ENCODE measurements at regions not wholly inside any gene's neighbourhood (a gene's known extent, or its start where the extent isn't known, plus 50 kb on each side); places are given as distances from the start of the nearest gene placed in this dataset.
"Not testable (repeated sequence)": the region's sequence is repeated elsewhere in the genome, so short reads cannot be mapped to it uniquely, and the experiment has no call there.

DNA sequence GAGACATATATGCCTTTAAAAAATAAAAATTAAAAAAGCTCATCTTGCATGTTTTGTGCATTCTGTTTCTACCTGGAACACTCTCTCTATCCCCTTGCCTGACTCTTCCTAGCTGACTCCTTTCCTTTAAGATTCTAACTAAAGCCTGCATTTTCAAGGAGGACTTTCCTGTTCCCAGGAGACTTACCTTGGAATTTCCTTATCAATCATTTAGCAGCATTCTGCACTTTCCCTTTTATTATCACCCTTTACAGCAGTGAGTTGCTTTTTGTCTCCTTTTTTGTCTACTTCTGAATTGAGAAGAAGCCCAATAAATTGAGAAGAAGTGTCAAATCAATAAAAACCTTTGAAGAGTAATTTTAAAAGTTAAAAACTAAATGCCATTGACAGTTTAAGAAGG, 142.2 kb upstream of the TMEM196 start:
- Mint-ChIP-seq H3K4me1 (ENCODE audit: low read depth) (no peaks in the 10 kb centered on the region), H3K9me3 (no peaks in the 10 kb centered on the region), H3K27me3 (ENCODE audit: low read depth) (no peaks in the 10 kb centered on the region), H3K36me3 (ENCODE audit: insufficient read depth) (no peaks in the 10 kb centered on the region), H3K4me3 (no peak overlapping the region)
- DNase-seq: no peak
- ATAC-seq: no peak

DNA sequence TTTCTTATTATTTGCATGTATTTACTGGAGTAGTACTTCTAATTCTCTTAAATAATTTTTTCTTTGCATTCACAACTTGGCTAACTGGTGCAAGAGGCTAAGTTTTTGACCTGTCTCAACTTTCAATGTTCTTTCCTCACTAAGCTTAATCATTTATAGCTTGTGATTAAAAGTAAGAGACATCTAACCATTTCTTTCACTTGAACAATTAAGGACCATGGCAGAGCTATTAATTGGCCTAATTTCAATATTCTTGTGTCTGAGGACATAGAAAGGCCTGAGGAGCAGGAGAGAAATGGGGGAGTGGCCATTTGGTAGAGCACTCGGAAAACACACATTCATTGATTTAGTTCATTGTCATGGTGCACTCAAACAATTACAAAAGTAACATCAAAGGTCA, 141.4 kb upstream of the TMEM196 start:
- DNase-seq (no peak), ATAC-seq (no peak)
- Mint-ChIP-seq H3K4me3 (no peak overlapping the region), H3K4me1 (ENCODE audit: low read depth) (no peaks in the 10 kb centered on the region), H3K27me3 (ENCODE audit: low read depth) (no peaks in the 10 kb centered on the region), H3K9me3 (no peaks in the 10 kb centered on the region), H3K36me3 (ENCODE audit: insufficient read depth) (no peaks in the 10 kb centered on the region)

DNA sequence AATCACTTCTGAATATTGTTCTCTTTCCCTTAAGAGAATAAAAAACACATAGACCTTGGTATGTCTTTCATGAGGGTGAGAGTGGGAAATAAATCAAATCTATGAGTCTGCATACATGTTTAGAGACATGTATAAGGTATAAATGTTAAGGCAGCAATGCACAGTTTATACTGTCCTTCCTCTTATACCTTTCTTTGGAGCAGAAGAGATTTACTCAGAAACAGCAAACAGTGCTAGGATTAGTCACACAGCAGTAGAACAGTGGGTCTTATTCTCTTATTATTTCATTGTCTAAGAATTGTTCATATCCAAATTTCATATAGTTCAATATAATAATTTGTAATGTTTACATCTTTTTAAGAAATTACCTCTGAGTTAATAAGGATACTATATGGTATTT, 126.7 kb upstream of the TMEM196 start:
- DNase-seq (no peak), ATAC-seq (no peak)
- peaks cover 9% of the 10 kb centered on the region for H3K9me3 Mint-ChIP-seq
- no peak overlapping the region for H3K4me3 Mint-ChIP-seq
- no peaks in the 10 kb centered on the region for H3K4me1 Mint-ChIP-seq (ENCODE audit: low read depth)
- no peaks in the 10 kb centered on the region for H3K27me3 Mint-ChIP-seq (ENCODE audit: low read depth)
- no peaks in the 10 kb centered on the region for H3K36me3 Mint-ChIP-seq (ENCODE audit: insufficient read depth)

DNA sequence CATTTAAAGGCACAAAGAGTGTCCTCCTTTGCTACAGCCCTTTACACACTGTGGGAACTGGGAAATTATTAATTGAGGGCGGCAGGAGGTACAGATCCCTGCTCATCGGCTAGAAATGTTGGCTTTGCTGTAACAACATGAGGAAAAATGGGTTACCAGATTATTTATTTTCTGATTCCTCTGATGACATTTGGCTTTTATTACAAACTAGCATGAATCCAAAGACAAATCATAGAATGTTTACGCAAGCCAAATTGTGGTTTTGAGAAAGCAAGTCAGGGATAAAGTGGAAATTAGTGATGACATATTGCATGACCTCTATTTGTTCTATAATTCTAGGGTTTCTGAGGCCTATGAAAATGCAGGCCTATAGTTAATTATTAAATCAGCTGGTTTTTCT, 126.1 kb upstream of the TMEM196 start:
- Mint-ChIP-seq H3K4me3 (no peak overlapping the region), H3K4me1 (ENCODE audit: low read depth) (no peaks in the 10 kb centered on the region), H3K27me3 (ENCODE audit: low read depth) (no peaks in the 10 kb centered on the region), H3K9me3 (peaks cover 9% of the 10 kb centered on the region), H3K36me3 (ENCODE audit: insufficient read depth) (no peaks in the 10 kb centered on the region)
- DNase-seq: no peak
- ATAC-seq: no peak

DNA sequence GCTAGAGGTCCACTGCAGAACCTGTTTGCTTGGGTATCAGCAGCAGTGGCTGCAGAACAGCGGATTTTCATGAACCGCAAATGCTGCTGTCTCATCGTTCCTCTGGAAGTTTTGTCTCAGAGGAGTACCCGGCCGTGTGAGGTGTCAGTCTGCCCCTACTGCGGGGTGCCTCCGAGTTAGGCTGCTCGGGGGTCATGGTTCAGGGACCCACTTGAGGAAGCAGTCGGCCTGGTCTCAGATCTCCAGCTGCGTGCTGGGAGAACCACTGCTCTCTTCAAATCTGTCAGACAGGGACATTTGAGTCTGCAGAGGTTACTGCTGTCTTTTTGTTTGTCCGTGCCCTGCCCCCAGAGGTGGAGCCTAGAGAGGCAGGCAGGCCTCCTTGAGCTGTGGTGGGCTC, 109.5 kb upstream of the TMEM196 start:
- not testable (repeated sequence) for H3K4me3 Mint-ChIP-seq; H3K27me3 Mint-ChIP-seq (ENCODE audit: low read depth); DNase-seq; H3K4me1 Mint-ChIP-seq (ENCODE audit: low read depth); ATAC-seq; H3K36me3 Mint-ChIP-seq (ENCODE audit: insufficient read depth)
- H3K9me3 Mint-ChIP-seq: peaks cover 17% of the 10 kb centered on the region

DNA sequence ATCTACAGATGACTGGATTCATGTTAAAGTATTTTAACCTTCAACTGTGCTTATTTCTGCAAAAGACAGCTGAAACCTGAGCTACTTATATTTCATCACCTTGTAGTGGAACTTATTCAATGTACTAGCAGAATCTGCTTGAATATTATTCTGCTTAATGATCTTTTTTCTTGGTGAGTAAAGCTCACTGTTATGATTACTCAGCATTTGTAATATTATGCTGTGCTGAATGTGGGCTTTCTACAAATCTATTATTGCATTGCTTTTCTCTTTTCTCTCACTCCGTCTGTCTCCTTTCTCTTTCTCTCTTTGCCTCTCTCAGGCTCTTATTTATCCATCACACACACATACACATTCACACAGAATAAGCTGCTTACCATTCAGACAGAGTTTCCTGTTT, 98.7 kb upstream of the TMEM196 start:
- Mint-ChIP-seq H3K4me1 (ENCODE audit: low read depth) (no peaks in the 10 kb centered on the region), H3K27me3 (ENCODE audit: low read depth) (no peaks in the 10 kb centered on the region), H3K36me3 (ENCODE audit: insufficient read depth) (no peaks in the 10 kb centered on the region), H3K4me3 (no peak overlapping the region), H3K9me3 (peaks cover 5% of the 10 kb centered on the region)
- DNase-seq (no peak), ATAC-seq (no peak)

DNA sequence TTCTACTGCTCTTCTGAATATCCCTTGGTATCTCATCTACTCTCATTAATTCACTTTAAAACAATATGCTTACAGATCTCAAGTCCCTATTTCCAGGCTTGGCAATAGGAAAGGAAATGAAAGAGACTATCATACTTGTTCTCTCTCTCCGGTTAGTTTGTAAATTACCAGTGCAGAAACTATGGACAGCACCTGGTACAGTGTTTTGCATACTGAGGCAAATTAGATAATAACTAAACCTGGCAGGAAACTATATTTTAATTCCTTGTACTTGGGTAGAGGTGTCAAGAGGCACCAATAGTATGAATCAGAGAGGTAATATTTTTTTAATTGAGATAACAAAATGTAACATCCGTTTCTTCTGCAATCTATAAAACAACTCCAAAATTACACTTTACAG, 97.7 kb upstream of the TMEM196 start:
- no peaks in the 10 kb centered on the region for H3K27me3 Mint-ChIP-seq (ENCODE audit: low read depth)
- peaks cover 5% of the 10 kb centered on the region for H3K9me3 Mint-ChIP-seq
- H3K4me1 Mint-ChIP-seq (ENCODE audit: low read depth): no peaks in the 10 kb centered on the region
- H3K36me3 Mint-ChIP-seq (ENCODE audit: insufficient read depth): no peaks in the 10 kb centered on the region
- DNase-seq: no peak
- H3K4me3 Mint-ChIP-seq: no peak overlapping the region
- no peak for ATAC-seq

DNA sequence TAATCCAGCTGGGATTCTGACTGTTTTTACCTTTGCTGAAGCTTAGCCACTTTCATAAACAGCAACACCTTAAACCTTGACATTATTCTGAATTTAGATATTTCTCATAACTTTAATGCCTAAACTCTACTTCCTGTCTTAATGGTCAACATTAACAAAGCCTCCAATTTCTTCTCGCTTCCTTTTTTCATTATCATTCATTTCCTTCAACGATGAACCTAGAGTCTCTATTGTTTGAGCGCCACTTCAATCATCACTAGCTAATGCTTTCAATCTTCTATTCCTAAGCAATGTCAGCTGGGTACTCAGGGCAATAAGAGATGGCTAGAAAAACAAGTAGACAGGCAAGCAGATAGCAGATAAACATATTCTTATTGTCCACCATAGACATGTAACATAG, 96.6 kb upstream of the TMEM196 start:
- ATAC-seq (no peak), DNase-seq (no peak)
- H3K9me3 Mint-ChIP-seq: peaks cover 5% of the 10 kb centered on the region
- no peaks in the 10 kb centered on the region for H3K27me3 Mint-ChIP-seq (ENCODE audit: low read depth)
- no peaks in the 10 kb centered on the region for H3K36me3 Mint-ChIP-seq (ENCODE audit: insufficient read depth)
- no peaks in the 10 kb centered on the region for H3K4me1 Mint-ChIP-seq (ENCODE audit: low read depth)
- no peak overlapping the region for H3K4me3 Mint-ChIP-seq

DNA sequence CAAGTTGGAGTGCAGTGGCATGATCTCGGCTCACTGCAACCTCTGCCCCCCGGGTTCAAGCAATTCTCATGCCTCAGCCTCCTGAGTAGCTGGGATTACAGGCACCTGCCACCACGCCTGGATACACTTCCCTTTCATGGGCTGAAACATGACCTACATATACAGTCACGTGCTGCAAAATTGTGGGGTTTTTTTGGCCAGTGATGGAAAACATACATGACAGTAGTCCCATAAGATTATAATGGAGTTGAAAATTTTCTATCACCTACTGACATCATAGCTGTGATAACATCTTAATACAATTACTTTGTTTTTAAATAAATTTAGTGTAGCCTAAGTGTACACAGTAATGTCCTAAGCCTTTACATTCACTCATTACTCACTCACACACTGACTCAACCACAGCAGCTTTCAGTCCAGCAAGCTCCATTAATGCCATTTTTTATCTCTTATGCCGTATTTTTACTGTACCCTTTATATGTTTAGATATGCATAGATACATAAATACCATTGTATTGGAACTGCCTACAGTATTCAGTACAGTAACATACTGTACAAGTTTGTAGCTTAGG, 79.9 kb upstream of the TMEM196 start:
- Mint-ChIP-seq H3K4me3 (no peak overlapping the region), H3K4me1 (ENCODE audit: low read depth) (no peaks in the 10 kb centered on the region), H3K9me3 (peaks cover 3% of the 10 kb centered on the region), H3K36me3 (ENCODE audit: insufficient read depth) (no peaks in the 10 kb centered on the region), H3K27me3 (ENCODE audit: low read depth) (no peaks in the 10 kb centered on the region)
- no peak for ATAC-seq
- no peak for DNase-seq

DNA sequence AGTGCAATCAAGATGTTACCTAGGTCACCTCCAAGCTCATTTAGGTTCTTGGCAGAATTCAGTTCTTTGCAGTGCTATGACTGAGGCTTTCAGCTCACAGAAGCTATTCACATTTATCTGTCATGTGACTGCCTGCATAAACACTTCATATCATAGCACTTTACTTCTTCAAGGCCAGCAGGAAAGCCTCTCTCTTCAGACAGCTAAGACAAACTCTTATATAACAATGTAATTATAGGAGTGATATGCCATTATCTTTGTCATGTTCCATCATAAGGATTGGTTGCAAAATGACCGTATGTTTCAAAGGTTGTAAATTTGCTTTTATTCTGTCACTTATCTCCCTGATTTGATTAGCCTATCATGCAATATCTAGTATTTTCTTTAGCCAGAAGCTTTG, 78.8 kb upstream of the TMEM196 start:
- H3K4me1 Mint-ChIP-seq (ENCODE audit: low read depth): no peaks in the 10 kb centered on the region
- H3K27me3 Mint-ChIP-seq (ENCODE audit: low read depth): no peaks in the 10 kb centered on the region
- peaks cover 6% of the 10 kb centered on the region for H3K9me3 Mint-ChIP-seq
- H3K36me3 Mint-ChIP-seq (ENCODE audit: insufficient read depth): no peaks in the 10 kb centered on the region
- no peak overlapping the region for H3K4me3 Mint-ChIP-seq
- DNase-seq (no peak), ATAC-seq (no peak)

DNA sequence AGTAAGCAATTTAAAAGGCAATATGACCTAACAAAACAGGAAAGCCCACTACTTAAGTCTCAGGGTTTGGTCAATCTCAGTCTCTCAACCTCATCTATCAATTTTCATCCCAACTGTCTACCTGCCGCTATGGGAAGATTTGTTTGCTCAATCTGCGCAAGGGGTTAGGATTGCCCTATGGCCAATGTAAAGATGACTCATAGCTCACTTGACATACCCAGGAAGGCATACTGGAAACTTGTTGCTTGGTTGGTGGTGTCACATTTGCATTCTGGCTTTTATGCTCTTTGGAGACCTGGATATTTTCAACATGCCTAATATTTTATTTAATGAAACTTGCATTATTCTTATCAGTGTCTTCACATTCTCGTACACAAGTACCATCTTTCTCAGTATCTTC, 78.1 kb upstream of the TMEM196 start:
- ATAC-seq: no peak
- H3K4me1 Mint-ChIP-seq (ENCODE audit: low read depth): no peaks in the 10 kb centered on the region
- H3K36me3 Mint-ChIP-seq (ENCODE audit: insufficient read depth): no peaks in the 10 kb centered on the region
- H3K27me3 Mint-ChIP-seq (ENCODE audit: low read depth): no peaks in the 10 kb centered on the region
- no peak overlapping the region for H3K4me3 Mint-ChIP-seq
- peaks cover 5% of the 10 kb centered on the region for H3K9me3 Mint-ChIP-seq
- no peak for DNase-seq

DNA sequence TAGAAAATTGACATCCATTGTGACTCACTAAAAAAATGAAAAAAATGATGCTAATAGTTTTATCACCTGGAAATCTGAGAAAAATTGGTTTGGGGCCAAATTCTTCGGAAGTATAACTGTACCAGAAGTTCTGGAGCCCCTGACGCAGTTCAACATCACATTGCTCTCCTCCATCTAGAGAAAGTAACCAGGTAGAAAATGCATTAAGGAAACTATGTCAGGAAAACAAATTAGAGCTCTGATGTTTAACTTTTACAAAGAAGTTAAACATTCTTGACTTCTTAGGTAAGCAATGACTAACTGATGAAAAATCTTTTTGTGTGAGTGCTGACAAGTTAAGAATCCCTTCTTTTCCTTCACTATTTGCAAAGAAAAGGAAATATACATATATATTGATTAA, 61.1 kb upstream of the TMEM196 start:
- Mint-ChIP-seq H3K27me3 (ENCODE audit: low read depth) (no peaks in the 10 kb centered on the region), H3K36me3 (ENCODE audit: insufficient read depth) (no peaks in the 10 kb centered on the region), H3K9me3 (peaks cover 8% of the 10 kb centered on the region), H3K4me3 (no peak overlapping the region), H3K4me1 (ENCODE audit: low read depth) (no peaks in the 10 kb centered on the region)
- ATAC-seq (no peak), DNase-seq (no peak)

DNA sequence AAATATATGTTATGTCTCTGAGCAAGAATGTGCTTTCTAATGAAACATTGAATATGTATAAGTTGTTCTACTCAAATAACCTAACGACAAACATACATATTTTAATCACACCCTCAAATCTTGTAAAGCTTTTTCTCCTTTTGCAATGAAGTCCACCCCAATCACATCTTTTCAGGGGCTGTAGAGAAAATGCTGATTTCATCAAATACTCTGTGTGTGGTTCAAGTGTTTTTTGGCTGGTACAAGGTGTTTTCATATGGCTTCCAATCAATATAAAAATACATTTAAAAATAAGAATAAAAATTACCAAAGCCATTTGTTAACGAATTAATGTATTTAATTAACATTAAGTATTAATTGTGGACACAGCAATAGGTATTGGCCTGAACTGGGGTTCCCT, 57.2 kb upstream of the TMEM196 start:
- no peaks in the 10 kb centered on the region for H3K4me1 Mint-ChIP-seq (ENCODE audit: low read depth)
- DNase-seq: no peak
- peaks cover 4% of the 10 kb centered on the region for H3K9me3 Mint-ChIP-seq
- no peak for ATAC-seq
- no peak overlapping the region for H3K4me3 Mint-ChIP-seq
- H3K36me3 Mint-ChIP-seq (ENCODE audit: insufficient read depth): no peaks in the 10 kb centered on the region
- H3K27me3 Mint-ChIP-seq (ENCODE audit: low read depth): no peaks in the 10 kb centered on the region

Measured in activated T-cell treated with anti-CD3 and anti-CD28 coated beads, Interleukin-2, amount 50 U/mL, for 4 hours (primary cell).